HG03060 (cell line): ENCODE measurements at regions not wholly inside any gene's neighbourhood (a gene's known extent, or its start where the extent isn't known, plus 50 kb on each side); places are given as distances from the start of the nearest gene placed in this dataset.

Source experiments
- ATAC-seq: cut with Tn5 transposase; IDR thresholded peaks from one replicate; pipeline ENCODE4 v1.9.1; 2021; ENCODE audit warnings: low read depth, moderate number of reproducible peaks; ENCODE audit not compliant: unreplicated experiment

DNA sequence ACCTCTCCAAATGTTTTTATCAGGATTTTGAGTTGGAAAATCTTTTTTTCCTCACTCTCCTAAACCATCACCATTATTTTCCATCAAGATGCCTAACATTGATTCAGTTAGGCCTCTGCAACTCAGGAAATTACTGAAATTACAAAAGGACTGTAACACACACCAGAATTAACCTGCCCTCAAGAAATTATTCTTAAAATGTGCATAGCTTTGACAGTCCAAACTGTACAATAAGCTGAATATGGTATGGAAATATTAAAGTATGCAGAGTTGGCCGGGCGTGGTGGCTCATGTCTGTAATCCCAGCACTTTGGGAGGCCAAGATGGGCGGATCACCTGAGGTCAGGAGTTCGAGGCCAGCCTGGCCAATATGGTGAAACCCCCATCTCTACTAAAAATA is 50.2 kb upstream of the PHLPP1 start:
- no peak for ATAC-seq
